Stomach (tissue), 8 donors: ENCODE measurements at regions not wholly inside any gene's neighbourhood (a gene's known extent, or its start where the extent isn't known, plus 50 kb on each side); places are given as distances from the start of the nearest gene placed in this dataset.
A peak's percentile ranks its signal among the peaks of the same experiment; 100 is the strongest.

Source experiments
- DNase-seq, 2 donors: peaks; one replicate each; pipeline versions ENCODE4 v3.0.0 to v3.0.0-alpha.2; 2013 to 2019
- H3K27ac ChIP-seq, 5 donors: fragments of 200-600 bp in 4 of 5; sonication (generic) in 4 of 5; one replicate each; pipeline ENCODE4 v1.5.1; 2013 to 2019; ENCODE audit warnings: mild to moderate bottlenecking in 1 of 5, moderate library complexity in 1 of 5
- H3K27me3 ChIP-seq, 3 donors: fragments of 200-600 bp; sonication (generic); one replicate each; pipeline ENCODE4 v1.5.1; 2017 to 2019; ENCODE audit warnings: mixed run types in 1 of 3
- H3K36me3 ChIP-seq, 4 donors: fragments of 200-600 bp; sonication (generic); 1 replicate in 3 of 4; 2 replicates in 1 of 4; pipeline ENCODE4 v1.5.1; 2016 to 2019
- H3K4me1 ChIP-seq, 4 donors: fragments of 200-600 bp; sonication (generic); one replicate each; pipeline ENCODE4 v1.5.1; 2016 to 2019
- H3K4me3 ChIP-seq, 4 donors: fragments of 200-600 bp; sonication (generic) in 3 of 4; one replicate each; pipeline ENCODE4 v1.5.1; 2016 to 2019; ENCODE audit warnings: mild to moderate bottlenecking in 1 of 4
- H3K9me3 ChIP-seq, 4 donors: fragments of 200-600 bp; sonication (generic); one replicate each; pipeline ENCODE4 v1.5.1; 2016 to 2019
- CTCF ChIP-seq, 7 experiments: fragments of 450-650 bp in 4 of 7; fragments of 200-600 bp in 3 of 7; sonication (generic) in 3 of 7; IDR thresholded peaks; one replicate each; pipeline ENCODE4 v1.5.1; 2016 to 2019; ENCODE audit warnings: antibody characterized with exemption in 7 of 7, control low read depth in 2 of 7, mild to moderate bottlenecking in 1 of 7
- EP300 ChIP-seq: sonication (generic); formaldehyde crosslinking; IDR thresholded peaks from one replicate; pipeline ENCODE4 v1.6.1; 2017; ENCODE audit warnings: antibody characterized with exemption
- POLR2A ChIP-seq, 4 donors: fragments of 450-650 bp; IDR thresholded peaks; one replicate each; pipeline ENCODE4 v1.6.1; 2016; ENCODE audit warnings: antibody characterized with exemption in 4 of 4, control low read depth in 2 of 4, mild to moderate bottlenecking in 1 of 4, moderate library complexity in 1 of 4
- POLR2AphosphoS5 ChIP-seq, 3 donors: sonication (generic); formaldehyde crosslinking; IDR thresholded peaks; one replicate each; pipeline ENCODE4 v1.6.1; 2016; ENCODE audit warnings: antibody characterized with exemption in 3 of 3
- WGBS, 5 donors: extraction: QIAGEN DNeasy Blood & Tissue Kit in 3 of 5; methylation state at CpG; one replicate each; pipeline versions ENCODE4 v1.1.5 to v1.1.7; 2013 to 2018; 5-methylcytosine and 5-hydroxymethylcytosine counted together
- intact Hi-C: fragments of 100-400 bp; cut with DNase I; formaldehyde crosslinking; loops from one replicate; pipeline ENCODE4 v1.15.1; 2023; ENCODE audit warnings: low total_unique reads
- donor health status: healthy with polysubstance abuse.
- donor health status: Bipolar disorder and iron deficiency.
- donor health status: healthy.

- no peak for DNase-seq
Measured at GRCh38 chr4:13260513-13260912, 223.6 kb downstream of the RAB28 start.

GRCh38 chr4:13250263-13250662 is 233.9 kb downstream of the RAB28 start:
- TF ChIP-seq POLR2A (IDR thresholded peaks at IDR 0.05) (no peak), EP300 (no peak), POLR2AphosphoS5 (IDR thresholded peaks at IDR 0.05) (no peak), CTCF (IDR thresholded peaks at IDR 0.05) (no peak)
- intact Hi-C loops: no loop called here
- H3K27ac ChIP-seq: no peak overlapping the region

More at GRCh38 chr4:13260513-13260912, 223.6 kb downstream of the RAB28 start:
- H3K9me3 ChIP-seq: no peaks in the 10 kb centered on the region
- H3K27ac ChIP-seq: no peak overlapping the region
- H3K36me3 ChIP-seq: no peaks in the 10 kb centered on the region
- H3K27me3 ChIP-seq: no peaks in the 10 kb centered on the region
- TF ChIP-seq CTCF (IDR thresholded peaks at IDR 0.05): no peak
- no peak for TF ChIP-seq POLR2AphosphoS5 (IDR thresholded peaks at IDR 0.05)
- no peak for TF ChIP-seq POLR2A (IDR thresholded peaks at IDR 0.05)
- TF ChIP-seq EP300: no peak
- no peak overlapping the region for H3K4me3 ChIP-seq
- intact Hi-C loops: no loop called here
- no peaks in the 10 kb centered on the region for H3K4me1 ChIP-seq
- 81 to 94% (median 93%) methylated on average over 1 of the region's 1 CpG for WGBS, 5 donors

GRCh38 chr4:13248621-13249298 is 235.4 kb downstream of the RAB28 start:
- intact Hi-C loops: no loop called here
- WGBS, 5 donors: 43 to 53% (median 50%) methylated on average over 2 of the region's 2 CpGs
- TF ChIP-seq POLR2A (IDR thresholded peaks at IDR 0.05) (no peak), EP300 (no peak), POLR2AphosphoS5 (IDR thresholded peaks at IDR 0.05) (no peak), CTCF (IDR thresholded peaks at IDR 0.05) (no peak)
- peaks cover 0 to 39% (median 18%) of the 10 kb centered on the region in 4 donors for H3K9me3 ChIP-seq
- no peak overlapping the region for H3K27ac ChIP-seq
- no peak for DNase-seq
- no peaks in the 10 kb centered on the region for H3K36me3 ChIP-seq
- H3K4me3 ChIP-seq: no peak overlapping the region
- H3K27me3 ChIP-seq: no peaks in the 10 kb centered on the region
- no peaks in the 10 kb centered on the region for H3K4me1 ChIP-seq

More at GRCh38 chr4:13250263-13250662, 233.9 kb downstream of the RAB28 start:
- H3K4me1 ChIP-seq: no peaks in the 10 kb centered on the region
- peaks cover 0 to 33% (median 17%) of the 10 kb centered on the region in 4 donors for H3K9me3 ChIP-seq
- 78 to 88% (median 84%) methylated on average over 3 of the region's 3 CpGs for WGBS, 5 donors
- H3K4me3 ChIP-seq: no peak overlapping the region
- no peaks in the 10 kb centered on the region for H3K36me3 ChIP-seq
- H3K27me3 ChIP-seq: no peaks in the 10 kb centered on the region
- peak in 1 of 2 donors; percentile 7 for DNase-seq

GRCh38 chr4:13246107-13246506 is 238.0 kb downstream of the RAB28 start:
- WGBS, 5 donors: 90 to 99% (median 96%) methylated on average over 1 of the region's 1 CpG
- H3K4me3 ChIP-seq: no peak overlapping the region
- peaks cover 0 to 39% (median 18%) of the 10 kb centered on the region in 4 donors for H3K9me3 ChIP-seq
- H3K27me3 ChIP-seq: no peaks in the 10 kb centered on the region
- H3K27ac ChIP-seq: no peak overlapping the region
- no peak for DNase-seq
- no peaks in the 10 kb centered on the region for H3K36me3 ChIP-seq
- TF ChIP-seq POLR2A (IDR thresholded peaks at IDR 0.05): no peak
- no peak for TF ChIP-seq EP300
- TF ChIP-seq POLR2AphosphoS5 (IDR thresholded peaks at IDR 0.05): no peak
- no peak for TF ChIP-seq CTCF (IDR thresholded peaks at IDR 0.05)
- H3K4me1 ChIP-seq: no peaks in the 10 kb centered on the region
- intact Hi-C loops: no loop called here
